ENCODE measurements at regions not wholly inside any gene's neighbourhood (a gene's known extent, or its start where the extent isn't known, plus 50 kb on each side); places are given as distances from the start of the nearest gene placed in this dataset.

DNA sequence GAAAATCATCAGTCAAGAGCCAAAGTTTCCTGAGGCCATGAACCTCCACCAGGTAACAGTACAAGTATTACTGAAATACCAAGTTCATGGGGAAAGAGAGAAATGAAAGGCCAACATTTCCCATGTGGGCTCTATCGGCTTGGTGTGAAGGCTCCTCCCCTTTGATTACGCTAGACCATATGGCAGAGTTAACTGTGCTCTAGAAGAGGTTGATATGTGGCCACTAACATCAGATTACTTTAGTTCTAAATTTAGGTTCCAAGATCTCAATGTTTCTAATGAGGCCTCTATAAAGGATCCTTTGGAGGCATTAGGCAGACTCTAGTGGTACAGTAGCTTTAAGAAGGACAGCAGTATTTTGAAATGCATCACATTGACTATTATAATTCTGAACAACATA is 127.1 kb downstream of the SEMA6D start:
- TF ChIP-seq POLR2A (IDR thresholded peaks at IDR 0.05) (no peak), CTCF (IDR thresholded peaks at IDR 0.05) (no peak), EP300 (IDR thresholded peaks at IDR 0.05) (no peak)

Measured in ovary (tissue), 3 donors.